Stomach (tissue), 8 donors: ENCODE measurements at regions not wholly inside any gene's neighbourhood (a gene's known extent, or its start where the extent isn't known, plus 50 kb on each side); places are given as distances from the start of the nearest gene placed in this dataset.

Source experiments
- DNase-seq, 2 donors: peaks; one replicate each; pipeline versions ENCODE4 v3.0.0 to v3.0.0-alpha.2; 2013 to 2019
- H3K27ac ChIP-seq, 5 donors: fragments of 200-600 bp in 4 of 5; sonication (generic) in 4 of 5; one replicate each; pipeline ENCODE4 v1.5.1; 2013 to 2019; ENCODE audit warnings: mild to moderate bottlenecking in 1 of 5, moderate library complexity in 1 of 5
- H3K27me3 ChIP-seq, 3 donors: fragments of 200-600 bp; sonication (generic); one replicate each; pipeline ENCODE4 v1.5.1; 2017 to 2019; ENCODE audit warnings: mixed run types in 1 of 3
- H3K36me3 ChIP-seq, 4 donors: fragments of 200-600 bp; sonication (generic); 1 replicate in 3 of 4; 2 replicates in 1 of 4; pipeline ENCODE4 v1.5.1; 2016 to 2019
- H3K4me1 ChIP-seq, 4 donors: fragments of 200-600 bp; sonication (generic); one replicate each; pipeline ENCODE4 v1.5.1; 2016 to 2019
- H3K4me3 ChIP-seq, 4 donors: fragments of 200-600 bp; sonication (generic) in 3 of 4; one replicate each; pipeline ENCODE4 v1.5.1; 2016 to 2019; ENCODE audit warnings: mild to moderate bottlenecking in 1 of 4
- H3K9me3 ChIP-seq, 4 donors: fragments of 200-600 bp; sonication (generic); one replicate each; pipeline ENCODE4 v1.5.1; 2016 to 2019
- EP300 ChIP-seq: sonication (generic); formaldehyde crosslinking; IDR thresholded peaks from one replicate; pipeline ENCODE4 v1.6.1; 2017; ENCODE audit warnings: antibody characterized with exemption
- POLR2A ChIP-seq, 4 donors: fragments of 450-650 bp; IDR thresholded peaks; one replicate each; pipeline ENCODE4 v1.6.1; 2016; ENCODE audit warnings: antibody characterized with exemption in 4 of 4, control low read depth in 2 of 4, mild to moderate bottlenecking in 1 of 4, moderate library complexity in 1 of 4
- POLR2AphosphoS5 ChIP-seq, 3 donors: sonication (generic); formaldehyde crosslinking; IDR thresholded peaks; one replicate each; pipeline ENCODE4 v1.6.1; 2016; ENCODE audit warnings: antibody characterized with exemption in 3 of 3
- WGBS, 5 donors: extraction: QIAGEN DNeasy Blood & Tissue Kit in 3 of 5; methylation state at CpG; one replicate each; pipeline versions ENCODE4 v1.1.5 to v1.1.7; 2013 to 2018; 5-methylcytosine and 5-hydroxymethylcytosine counted together
- intact Hi-C: fragments of 100-400 bp; cut with DNase I; formaldehyde crosslinking; loops from one replicate; pipeline ENCODE4 v1.15.1; 2023; ENCODE audit warnings: low total_unique reads
- TF ChIP-seq, protein P1 (sequence below), 7 experiments: fragments of 450-650 bp in 4 of 7; fragments of 200-600 bp in 3 of 7; sonication (generic) in 3 of 7; IDR thresholded peaks; one replicate each; pipeline ENCODE4 v1.5.1; 2016 to 2019; ENCODE audit warnings: antibody characterized with exemption in 7 of 7, control low read depth in 2 of 7, mild to moderate bottlenecking in 1 of 7
- donor health status: healthy with polysubstance abuse.
- donor health status: Bipolar disorder and iron deficiency.
- donor health status: healthy.

DNA sequence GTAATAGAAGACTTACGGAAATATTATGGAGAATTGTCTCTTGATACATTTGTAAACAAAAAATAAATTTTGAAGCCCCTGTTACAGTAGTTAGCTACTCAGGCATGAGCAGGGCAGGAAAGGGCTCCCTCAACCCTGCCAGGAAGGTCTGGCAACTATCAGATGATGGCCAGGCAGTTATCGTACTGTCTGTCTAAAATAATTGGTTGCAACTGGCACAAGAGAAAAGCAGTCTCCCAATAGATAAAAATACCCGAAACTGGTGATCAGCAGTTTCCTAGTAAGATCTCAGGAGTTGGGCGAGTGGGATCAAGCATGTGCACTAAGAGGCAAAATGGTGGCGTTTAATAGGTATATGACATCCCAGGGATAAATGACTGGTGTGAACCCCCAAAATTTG lies 1336.3 kb downstream of the C4orf33 start:
- Histone ChIP-seq H3K36me3 (no peaks in the 10 kb centered on the region), H3K4me1 (no peaks in the 10 kb centered on the region), H3K4me3 (no peak overlapping the region), H3K27ac (no peak overlapping the region), H3K9me3 (no peaks in the 10 kb centered on the region), H3K27me3 (no peaks in the 10 kb centered on the region)
- no peak for DNase-seq
- WGBS, 5 donors, result 86 to 92% (median 88%) methylated on average over 5 of the region's 5 CpGs
- intact Hi-C loops, result no loop called here
- TF ChIP-seq, protein P1, sequence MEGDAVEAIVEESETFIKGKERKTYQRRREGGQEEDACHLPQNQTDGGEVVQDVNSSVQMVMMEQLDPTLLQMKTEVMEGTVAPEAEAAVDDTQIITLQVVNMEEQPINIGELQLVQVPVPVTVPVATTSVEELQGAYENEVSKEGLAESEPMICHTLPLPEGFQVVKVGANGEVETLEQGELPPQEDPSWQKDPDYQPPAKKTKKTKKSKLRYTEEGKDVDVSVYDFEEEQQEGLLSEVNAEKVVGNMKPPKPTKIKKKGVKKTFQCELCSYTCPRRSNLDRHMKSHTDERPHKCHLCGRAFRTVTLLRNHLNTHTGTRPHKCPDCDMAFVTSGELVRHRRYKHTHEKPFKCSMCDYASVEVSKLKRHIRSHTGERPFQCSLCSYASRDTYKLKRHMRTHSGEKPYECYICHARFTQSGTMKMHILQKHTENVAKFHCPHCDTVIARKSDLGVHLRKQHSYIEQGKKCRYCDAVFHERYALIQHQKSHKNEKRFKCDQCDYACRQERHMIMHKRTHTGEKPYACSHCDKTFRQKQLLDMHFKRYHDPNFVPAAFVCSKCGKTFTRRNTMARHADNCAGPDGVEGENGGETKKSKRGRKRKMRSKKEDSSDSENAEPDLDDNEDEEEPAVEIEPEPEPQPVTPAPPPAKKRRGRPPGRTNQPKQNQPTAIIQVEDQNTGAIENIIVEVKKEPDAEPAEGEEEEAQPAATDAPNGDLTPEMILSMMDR (IDR thresholded peaks at IDR 0.05), result no peak
- no peak for TF ChIP-seq EP300

DNA sequence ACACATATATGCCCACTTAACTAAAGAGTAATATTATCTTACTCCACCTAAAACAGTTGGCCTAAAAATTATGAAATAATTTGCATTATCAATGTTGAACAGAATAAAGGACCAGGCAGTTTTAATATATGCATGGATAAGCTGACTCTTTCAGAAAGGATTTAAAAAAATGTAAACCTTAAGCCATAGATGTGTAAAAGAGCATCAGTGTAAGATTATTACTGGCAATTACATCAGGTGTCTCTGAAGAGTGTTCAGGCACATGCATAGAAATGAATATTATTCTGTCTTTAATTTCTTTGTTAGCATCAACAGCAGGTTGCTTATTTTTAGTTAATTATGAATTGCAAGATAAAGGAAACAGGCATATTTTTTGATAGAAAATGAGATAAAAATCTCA lies 1353.8 kb downstream of the C4orf33 start:
- TF ChIP-seq POLR2A (IDR thresholded peaks at IDR 0.05), result no peak
- H3K27ac ChIP-seq, result no peak overlapping the region
- intact Hi-C loops, result no loop called here
- no peaks in the 10 kb centered on the region for H3K4me1 ChIP-seq
- H3K36me3 ChIP-seq, result no peaks in the 10 kb centered on the region
- H3K4me3 ChIP-seq, result no peak overlapping the region
- peaks cover 0 to 18% (median 4%) of the 10 kb centered on the region in 4 donors for H3K9me3 ChIP-seq
- DNase-seq, result no peak
- no peaks in the 10 kb centered on the region for H3K27me3 ChIP-seq

DNA sequence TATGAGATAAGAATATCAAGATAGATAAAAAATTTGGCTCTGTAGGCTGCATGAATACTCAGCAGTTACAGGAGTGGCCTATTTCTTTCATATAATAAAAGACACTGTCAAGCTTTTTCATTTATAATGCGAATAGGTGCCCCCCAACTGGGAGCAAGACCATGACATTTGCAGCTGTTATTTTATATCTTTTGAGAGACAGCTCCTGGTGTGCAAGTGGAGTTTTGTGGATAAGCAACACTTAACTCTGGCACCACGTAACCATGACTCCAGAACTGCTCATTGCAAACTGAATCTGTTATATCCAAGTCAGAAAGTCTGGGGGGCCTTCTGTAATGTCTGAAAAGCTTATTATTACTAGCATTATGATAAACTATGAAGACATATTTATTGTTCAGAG lies 1372.4 kb downstream of the C4orf33 start:
- no peaks in the 10 kb centered on the region for H3K36me3 ChIP-seq
- H3K9me3 ChIP-seq, result no peaks in the 10 kb centered on the region
- H3K27me3 ChIP-seq, result no peaks in the 10 kb centered on the region
- no peak for TF ChIP-seq POLR2A (IDR thresholded peaks at IDR 0.05)
- no peak for TF ChIP-seq POLR2AphosphoS5 (IDR thresholded peaks at IDR 0.05)
- TF ChIP-seq EP300, result no peak
- TF ChIP-seq, protein P1 (IDR thresholded peaks at IDR 0.05), result no peak
- no peak overlapping the region for H3K4me3 ChIP-seq
- no peak for DNase-seq
- WGBS, 5 donors, result 74 to 83% (median 76%) methylated on average over 2 of the region's 2 CpGs
- no peak overlapping the region for H3K27ac ChIP-seq
- intact Hi-C loops, result no loop called here
- no peaks in the 10 kb centered on the region for H3K4me1 ChIP-seq

DNA sequence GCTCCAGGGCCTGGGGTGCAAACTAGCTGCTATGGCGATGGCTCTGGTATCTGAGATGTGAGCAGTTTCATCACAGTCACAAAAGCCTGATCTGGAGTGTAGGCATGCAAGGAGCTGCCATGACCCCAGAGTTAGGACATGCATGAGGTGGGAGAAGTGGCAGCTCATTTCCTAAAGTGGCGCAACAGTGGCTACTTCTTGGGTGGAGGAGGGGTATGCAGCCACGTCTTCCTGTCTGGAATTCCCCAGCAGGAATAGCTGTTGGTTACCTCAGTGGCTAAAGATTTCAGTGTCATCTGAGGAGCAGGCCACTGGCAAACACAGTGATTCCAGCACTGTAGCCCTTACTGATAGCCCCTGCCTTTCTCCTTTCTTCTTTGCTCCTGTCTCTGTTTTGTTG lies 1382.5 kb downstream of the C4orf33 start:
- Histone ChIP-seq H3K36me3 (no peaks in the 10 kb centered on the region), H3K27ac (no peak overlapping the region), H3K4me3 (no peak overlapping the region), H3K9me3 (no peaks in the 10 kb centered on the region), H3K27me3 (no peaks in the 10 kb centered on the region), H3K4me1 (no peaks in the 10 kb centered on the region)
- no peak for DNase-seq
- TF ChIP-seq POLR2A (IDR thresholded peaks at IDR 0.05) (no peak), EP300 (no peak), POLR2AphosphoS5 (IDR thresholded peaks at IDR 0.05) (no peak)
- TF ChIP-seq, protein P1 (IDR thresholded peaks at IDR 0.05), result no peak
- intact Hi-C loops, result no loop called here
- WGBS, 5 donors, result 61 to 84% (median 72%) methylated on average over 2 to 3 of the region's 3 CpGs

DNA sequence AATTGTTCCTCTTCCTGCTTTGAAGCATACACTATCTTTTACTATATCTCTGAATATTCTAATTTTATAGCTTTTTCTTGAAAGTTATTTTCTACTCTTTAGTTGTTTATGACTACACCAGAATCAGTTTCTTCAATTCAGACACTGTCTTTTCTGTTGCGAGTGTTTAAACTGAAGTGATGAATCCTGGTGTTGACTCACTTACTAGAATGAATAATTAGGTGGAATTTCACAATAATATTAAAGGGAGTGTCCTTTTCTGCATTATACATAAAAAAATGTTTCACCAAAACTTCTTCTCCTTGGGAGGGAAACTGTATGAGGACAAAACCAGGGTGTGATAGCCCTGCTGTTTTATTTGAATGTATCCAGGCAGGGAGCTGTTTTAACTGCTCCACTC lies 1383.1 kb downstream of the C4orf33 start:
- 86 to 93% (median 91%) methylated on average over 1 of the region's 1 CpG for WGBS, 5 donors
- no peaks in the 10 kb centered on the region for H3K27me3 ChIP-seq
- intact Hi-C loops, result no loop called here
- no peak for TF ChIP-seq POLR2AphosphoS5 (IDR thresholded peaks at IDR 0.05)
- TF ChIP-seq POLR2A (IDR thresholded peaks at IDR 0.05), result no peak
- TF ChIP-seq, protein P1 (IDR thresholded peaks at IDR 0.05), result no peak
- no peak for TF ChIP-seq EP300
- no peaks in the 10 kb centered on the region for H3K9me3 ChIP-seq
- DNase-seq, result no peak
- no peaks in the 10 kb centered on the region for H3K4me1 ChIP-seq
- H3K36me3 ChIP-seq, result no peaks in the 10 kb centered on the region
- no peak overlapping the region for H3K27ac ChIP-seq
- no peak overlapping the region for H3K4me3 ChIP-seq
